GF-D8 (cell line): ENCODE measurements at regions not wholly inside any gene's neighbourhood (a gene's known extent, or its start where the extent isn't known, plus 50 kb on each side); places are given as distances from the start of the nearest gene placed in this dataset.

Source experiments
- DNase-seq: peaks from one replicate; lab custom pipeline; 2025; lab: John Stamatoyannopoulos, UW

- no peak for DNase-seq
Observed at GRCh38 chr3:116929505-116930222, 220.1 kb downstream of the TUSC7 start.

DNA sequence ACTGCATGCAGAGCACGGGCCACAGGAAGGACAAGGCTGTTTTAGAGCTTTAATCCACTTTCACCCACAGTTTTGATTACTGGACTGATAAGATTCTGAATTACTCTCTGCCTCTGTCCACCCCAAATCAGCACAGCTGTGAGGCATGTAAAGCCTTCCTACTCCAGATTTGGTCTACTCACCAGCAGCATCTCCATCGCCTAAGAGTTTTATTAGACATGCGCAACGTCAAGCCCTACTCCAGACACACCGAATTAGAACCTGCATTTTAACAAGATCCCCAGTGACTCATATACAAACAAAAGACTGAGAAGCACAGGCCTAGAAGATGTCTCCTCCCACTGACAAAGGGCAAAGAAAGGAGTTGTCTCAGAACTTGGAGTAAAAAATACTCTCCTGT lies 221.2 kb downstream of the TUSC7 start:
- DNase-seq, result no peak

- no peak for DNase-seq
Observed at GRCh38 chr3:116939091-116939490, 229.5 kb downstream of the TUSC7 start.

DNA sequence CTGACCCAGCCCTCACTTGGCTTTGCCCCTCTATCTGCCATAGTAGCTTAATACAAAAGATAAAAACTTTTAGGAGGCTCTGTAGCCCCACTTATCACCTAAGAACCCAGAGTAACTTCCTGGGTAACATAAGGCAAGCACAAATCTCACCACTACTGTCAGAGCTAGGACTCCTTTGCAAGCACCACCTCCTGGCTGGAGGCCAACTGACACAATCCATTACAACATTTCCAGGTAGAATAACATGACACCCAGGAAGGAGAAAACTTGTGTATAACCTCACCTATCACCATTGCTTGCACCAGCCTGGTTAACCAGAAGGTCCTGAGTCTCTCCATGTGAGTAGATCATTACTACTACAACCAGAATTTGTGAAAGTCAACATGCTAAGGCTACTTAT lies 230.0 kb downstream of the TUSC7 start:
- no peak for DNase-seq

DNA sequence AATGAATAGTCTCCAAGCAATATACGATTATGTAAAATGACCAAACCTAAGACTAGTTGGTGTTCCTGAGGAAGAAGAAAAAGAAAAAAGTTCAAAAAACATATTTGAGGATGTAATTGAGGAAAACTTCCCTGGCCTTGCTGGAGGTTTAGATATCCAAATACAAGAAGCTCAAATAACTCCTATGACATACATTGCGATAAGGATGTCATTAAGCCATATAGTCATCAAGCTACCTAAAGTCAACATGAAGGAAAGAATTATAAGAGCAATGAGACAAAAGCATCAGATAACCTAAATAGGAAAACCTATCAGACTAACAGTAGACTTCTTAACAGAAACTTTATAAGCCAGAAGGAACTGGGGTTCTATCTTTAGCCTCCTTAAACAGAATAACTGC lies 231.1 kb downstream of the TUSC7 start:
- DNase-seq, result no peak

GRCh38 chr3:116946376-116946775 lies 236.8 kb downstream of the TUSC7 start:
- no peak for DNase-seq

DNA sequence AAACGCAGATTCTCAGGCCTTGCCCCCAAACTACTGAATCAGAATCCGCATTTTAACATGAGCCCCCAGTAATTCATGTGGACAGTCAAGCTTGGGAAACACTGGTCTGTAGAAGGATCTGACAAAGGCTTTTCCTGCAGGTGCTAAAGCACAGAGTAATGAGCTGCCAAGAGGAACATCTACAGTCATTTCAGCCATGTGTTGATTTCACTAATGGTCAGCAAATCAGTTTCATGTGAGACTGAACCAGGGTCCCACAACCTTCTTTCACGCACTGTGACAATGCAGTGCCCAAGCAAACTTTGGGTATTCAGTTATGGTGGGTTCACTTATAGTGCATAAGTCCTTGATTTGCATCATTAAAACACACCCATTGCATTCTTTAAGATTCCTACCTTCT lies 237.6 kb downstream of the TUSC7 start:
- no peak for DNase-seq

- no peak for DNase-seq
Observed at GRCh38 chr3:116947809-116948208, 238.2 kb downstream of the TUSC7 start.

DNA sequence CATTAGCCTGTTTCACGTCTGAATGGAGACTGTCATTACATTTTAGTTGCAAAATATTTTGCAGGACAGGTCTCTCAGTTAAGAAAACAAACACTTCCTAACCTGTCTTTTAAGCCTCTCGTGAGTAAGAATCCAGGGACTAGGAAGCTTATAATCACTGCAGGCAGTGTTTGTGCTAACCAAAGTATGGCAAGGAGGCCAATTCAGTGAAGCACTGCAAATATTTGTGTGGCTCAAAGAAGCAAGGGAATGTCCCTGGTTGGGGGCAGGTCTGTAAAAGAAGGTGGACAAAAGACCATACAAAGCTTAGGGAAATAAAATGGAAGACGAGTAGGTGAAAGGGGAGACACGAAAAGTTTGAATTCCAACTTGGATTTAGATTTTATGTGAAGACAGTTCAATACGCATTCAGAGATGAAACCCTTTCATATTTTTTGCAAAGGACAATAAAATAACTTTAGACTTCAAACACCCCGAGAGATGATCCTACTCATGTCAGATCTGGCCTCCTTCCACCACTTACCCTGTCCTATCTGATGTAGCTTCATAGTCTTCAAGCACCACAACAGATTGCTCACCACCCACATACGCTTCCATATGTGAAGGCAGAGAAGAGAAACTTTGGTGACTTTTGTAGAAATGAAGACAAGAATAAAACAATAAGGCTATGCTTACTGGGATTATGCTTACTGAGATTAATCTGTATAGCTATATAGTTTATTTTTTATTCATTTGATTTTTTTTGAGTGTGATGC lies 240.9 kb downstream of the TUSC7 start:
- DNase-seq, result no peak

DNA sequence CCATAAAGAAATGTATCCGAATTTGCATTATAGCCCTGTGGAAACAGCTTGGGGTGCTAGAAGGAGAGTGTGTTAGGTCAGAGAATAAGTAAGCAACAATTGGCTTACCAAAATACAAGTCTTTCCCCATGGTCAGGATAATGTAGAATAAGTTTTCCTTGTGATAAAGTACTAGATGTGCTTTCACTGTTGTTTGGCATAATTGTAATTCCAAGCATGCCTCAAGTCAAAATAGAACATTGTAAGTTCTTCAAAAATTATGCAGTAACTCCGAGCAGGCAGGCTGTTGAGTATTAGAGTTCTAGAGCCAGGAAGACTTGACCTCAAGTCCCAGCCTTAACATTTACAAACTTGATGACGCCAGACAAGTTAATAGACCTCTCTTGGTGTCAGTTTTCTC lies 242.0 kb downstream of the TUSC7 start:
- DNase-seq, result no peak

DNA sequence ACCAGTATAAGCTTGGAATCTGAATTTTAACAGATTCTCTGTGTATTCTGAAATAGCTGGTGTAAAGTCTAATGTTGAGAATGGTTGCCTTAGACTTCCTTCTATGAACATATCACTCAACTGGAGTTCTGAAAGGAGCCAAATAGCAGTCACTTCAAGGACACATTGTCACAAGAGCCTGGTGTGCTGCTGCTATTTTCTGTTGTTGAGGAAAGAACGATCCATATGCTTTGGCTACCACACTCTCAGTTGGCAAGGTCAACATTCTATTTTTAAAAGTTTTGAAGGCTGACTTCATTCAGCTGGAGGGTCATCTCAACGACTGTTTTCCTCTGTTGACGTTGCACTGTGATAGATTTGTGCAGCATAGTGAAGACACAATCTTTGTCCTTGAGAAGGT lies 248.7 kb downstream of the TUSC7 start:
- no peak for DNase-seq

DNA sequence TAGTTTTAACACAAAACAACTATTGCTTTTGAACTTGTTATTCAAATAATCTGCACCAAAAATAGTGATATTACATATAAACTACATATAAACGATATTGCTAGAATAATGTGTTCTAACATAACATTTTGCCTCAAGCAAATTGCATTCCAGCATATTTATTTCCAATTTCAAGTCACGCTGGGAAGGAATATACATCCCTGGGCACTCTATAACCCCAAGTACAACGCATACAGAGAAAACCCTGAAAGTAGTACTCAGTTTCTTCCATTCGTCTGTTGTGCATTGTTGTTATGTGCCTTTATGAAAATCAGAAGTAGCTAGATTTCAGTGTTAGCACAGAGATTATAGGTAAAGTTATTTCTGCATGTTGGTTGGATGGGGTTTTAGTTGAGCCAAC lies 251.5 kb downstream of the TUSC7 start:
- no peak for DNase-seq

DNA sequence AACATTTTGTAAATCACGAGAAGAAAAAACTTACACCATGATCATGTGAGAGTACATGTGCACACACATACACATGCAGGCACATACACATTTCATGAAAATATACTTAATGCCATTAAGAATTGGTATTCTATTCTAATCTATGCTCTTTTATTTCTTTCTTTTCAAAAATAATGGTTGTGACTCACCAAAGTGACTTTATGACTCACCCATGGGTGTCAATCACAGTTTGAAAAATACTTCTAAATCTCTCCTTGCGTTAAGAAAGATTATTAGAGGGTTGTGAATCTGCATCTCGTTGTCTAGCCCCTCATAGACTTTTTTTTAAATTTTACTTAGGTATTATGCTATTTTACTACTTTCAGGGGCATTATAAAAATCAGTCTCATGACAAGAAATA lies 254.2 kb downstream of the TUSC7 start:
- DNase-seq, result no peak

- no peak for DNase-seq
Observed at GRCh38 chr3:116966649-116967048, 257.1 kb downstream of the TUSC7 start.

- DNase-seq, result no peak
Observed at GRCh38 chr3:116969135-116969534, 259.6 kb downstream of the TUSC7 start.

GRCh38 chr3:116969646-116970045 lies 260.1 kb downstream of the TUSC7 start:
- DNase-seq, result no peak

DNA sequence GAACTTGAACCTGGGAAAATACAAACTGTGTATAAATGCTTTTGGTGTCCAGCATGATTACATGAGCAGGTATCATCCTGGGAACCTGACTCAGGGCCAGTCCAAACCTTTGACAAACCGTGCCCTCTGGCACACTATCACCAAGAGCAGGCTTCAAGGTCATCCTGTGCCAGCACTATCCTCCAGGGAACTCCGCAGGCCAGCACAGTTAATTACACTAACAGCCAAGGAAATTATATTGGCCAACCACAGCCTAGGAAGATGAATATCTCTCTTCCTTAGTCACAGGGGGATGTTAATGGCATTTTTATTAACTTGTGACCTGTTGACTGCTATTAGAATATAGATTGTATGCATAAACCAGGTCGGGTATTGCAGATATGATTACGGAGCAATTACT lies 262.0 kb downstream of the TUSC7 start:
- DNase-seq, result no peak

DNA sequence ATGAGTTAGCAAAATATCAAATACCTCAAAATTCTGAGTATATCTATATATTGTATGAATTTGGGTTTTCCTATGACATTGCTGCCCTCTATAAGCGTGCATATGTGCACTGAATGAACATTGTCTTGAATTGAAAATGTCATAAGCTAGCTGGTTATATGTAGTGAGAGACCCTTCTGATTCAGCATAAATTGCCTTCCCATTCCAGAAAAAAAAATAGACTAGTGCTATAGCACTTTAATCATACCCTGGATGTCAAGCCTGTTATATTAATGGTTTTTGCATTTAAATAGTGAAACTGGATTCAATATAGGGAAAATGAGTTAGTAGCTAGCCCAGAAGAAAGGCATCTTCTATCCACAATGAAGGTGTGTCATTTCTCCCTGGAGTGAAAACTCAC lies 265.1 kb downstream of the TUSC7 start:
- no peak for DNase-seq

GRCh38 chr3:116977441-116977840 lies 267.9 kb downstream of the TUSC7 start:
- DNase-seq, result no peak

- DNase-seq, result no peak
Observed at GRCh38 chr3:116980099-116980498, 270.5 kb downstream of the TUSC7 start.

GRCh38 chr3:116981089-116981488 lies 271.5 kb downstream of the TUSC7 start:
- no peak for DNase-seq

GRCh38 chr3:116984301-116984700 lies 274.7 kb downstream of the TUSC7 start:
- DNase-seq, result no peak

- no peak for DNase-seq
Observed at GRCh38 chr3:116994351-116994879, 284.8 kb downstream of the TUSC7 start.

- DNase-seq, result no peak
Observed at GRCh38 chr3:117003501-117003900, 293.9 kb downstream of the TUSC7 start.
